HG02973 (cell line): ENCODE measurements at regions not wholly inside any gene's neighbourhood (a gene's known extent, or its start where the extent isn't known, plus 50 kb on each side); places are given as distances from the start of the nearest gene placed in this dataset.

Experiments used
- ATAC-seq: cut with Tn5 transposase; IDR thresholded peaks from one replicate; pipeline ENCODE4 v1.9.1; 2021; ENCODE audit warnings: moderate library complexity; ENCODE audit not compliant: unreplicated experiment

GRCh38 chr12:89901319-89901718 lies 192.7 kb upstream of the ATP2B1 start:
- no peak for ATAC-seq

DNA sequence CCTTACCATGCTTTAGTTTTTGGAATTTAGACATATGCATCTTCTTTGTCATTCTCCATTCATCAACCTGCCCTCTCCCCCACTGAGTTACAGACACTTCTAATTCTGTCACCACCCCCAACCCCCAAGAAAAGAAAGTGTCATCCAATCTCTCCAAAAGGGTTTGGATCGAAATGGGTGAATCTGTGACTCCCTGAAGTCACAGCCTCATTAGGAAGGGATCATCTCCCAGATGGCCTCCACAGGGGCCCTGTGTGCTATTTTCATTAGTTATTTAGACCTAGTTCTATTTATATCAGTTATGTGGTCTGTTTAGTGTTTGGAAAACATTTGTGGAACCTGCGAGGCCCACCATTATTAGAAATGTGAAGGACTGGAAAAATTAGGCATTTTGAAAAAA lies 191.0 kb upstream of the ATP2B1 start:
- no peak for ATAC-seq

DNA sequence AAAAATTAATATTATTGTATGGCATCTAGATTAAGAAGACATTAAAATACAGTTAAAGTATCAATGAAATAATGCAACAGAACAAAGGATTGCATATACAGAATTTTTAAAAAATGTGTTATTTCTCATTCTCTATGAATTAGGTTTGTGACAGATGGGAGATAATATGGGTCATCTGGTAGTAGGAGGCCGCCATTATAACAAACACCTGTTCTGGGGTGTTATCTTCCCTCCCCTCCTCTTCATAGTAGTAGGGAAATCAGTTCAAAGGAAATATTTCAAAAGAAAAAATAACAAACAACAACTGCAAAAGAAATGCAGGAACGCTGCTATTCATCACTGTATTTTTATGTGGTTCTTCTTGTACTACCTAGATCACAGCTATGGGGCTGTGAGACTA lies 187.0 kb upstream of the ATP2B1 start:
- no peak for ATAC-seq

DNA sequence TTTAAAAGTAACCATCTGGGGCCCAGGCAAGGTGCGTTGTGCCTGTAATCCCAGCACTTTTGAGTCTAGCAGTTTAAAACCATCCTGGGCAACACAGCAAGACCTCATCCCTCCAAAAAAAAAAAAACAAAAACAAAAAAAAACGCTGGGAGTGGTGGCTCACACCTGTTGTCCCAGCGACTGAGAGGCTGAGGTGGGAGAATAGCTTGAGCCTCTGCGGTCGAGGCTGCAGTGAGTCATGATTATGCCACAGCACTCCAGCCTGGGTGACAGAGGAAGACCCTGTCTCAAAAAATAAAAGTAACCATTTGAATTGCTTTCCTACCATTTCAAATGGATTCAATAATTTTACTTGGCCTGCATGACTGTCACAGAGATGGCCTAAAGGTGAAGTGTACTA lies 186.5 kb upstream of the ATP2B1 start:
- ATAC-seq: no peak

- no peak for ATAC-seq
Observed at GRCh38 chr12:89893972-89894706, 185.5 kb upstream of the ATP2B1 start.

DNA sequence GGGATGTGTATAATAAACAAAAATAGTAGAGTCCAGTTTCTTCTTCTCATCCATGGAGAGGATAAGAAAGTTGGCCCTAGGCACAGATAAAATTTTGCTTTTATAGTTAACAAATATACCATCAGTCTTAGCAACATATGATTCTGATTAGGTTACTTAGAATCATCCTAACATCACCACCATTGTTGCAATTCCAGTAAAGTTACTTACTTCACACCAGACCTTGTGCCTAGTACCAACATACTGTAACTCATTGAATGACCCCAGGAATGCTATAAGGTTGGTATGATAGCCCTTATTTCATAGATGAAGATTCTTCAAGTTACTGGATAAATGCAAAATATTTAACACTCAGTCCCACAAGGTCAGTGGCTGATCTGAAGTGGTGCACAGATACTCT lies 183.8 kb upstream of the ATP2B1 start:
- ATAC-seq: no peak

DNA sequence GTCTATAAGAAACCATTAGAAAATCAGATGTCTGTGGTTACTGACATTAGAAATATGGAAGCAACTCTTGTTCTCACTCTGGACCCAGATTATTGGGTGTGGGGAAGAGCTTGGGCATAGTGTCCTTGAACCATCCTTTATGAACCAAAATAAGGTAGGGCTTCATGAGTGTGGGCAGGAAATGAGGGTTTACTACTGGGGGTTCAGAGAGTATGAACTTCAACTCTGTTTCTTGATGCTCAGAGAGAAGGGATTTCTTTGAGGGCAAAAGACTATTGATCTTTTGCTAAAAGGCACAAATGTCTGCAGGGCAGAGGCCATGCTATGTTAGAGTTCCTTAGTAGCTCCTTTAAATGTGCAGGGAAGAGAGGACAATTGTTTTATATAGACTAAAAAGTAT lies 183.3 kb upstream of the ATP2B1 start:
- ATAC-seq: no peak

DNA sequence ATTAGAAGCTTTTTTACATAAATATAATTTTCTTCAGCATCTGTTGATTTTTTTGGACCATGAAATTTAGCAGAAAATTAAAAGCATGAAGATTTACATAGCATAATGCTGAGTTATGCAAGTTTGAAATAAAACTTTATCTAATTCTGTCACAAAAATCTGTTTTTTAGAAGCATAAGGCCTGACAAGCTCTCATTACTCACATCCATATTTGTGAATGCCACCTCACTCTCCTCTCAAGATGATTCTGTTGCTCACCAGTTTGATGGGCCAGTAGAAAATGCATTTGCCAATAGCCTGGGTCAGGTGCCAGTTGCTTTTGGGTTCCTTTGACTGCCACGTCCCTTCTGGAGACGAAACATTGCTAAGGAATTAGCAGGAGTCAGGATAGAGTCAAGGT lies 181.5 kb upstream of the ATP2B1 start:
- ATAC-seq: no peak

- no peak for ATAC-seq
Observed at GRCh38 chr12:89889062-89889461, 180.4 kb upstream of the ATP2B1 start.

DNA sequence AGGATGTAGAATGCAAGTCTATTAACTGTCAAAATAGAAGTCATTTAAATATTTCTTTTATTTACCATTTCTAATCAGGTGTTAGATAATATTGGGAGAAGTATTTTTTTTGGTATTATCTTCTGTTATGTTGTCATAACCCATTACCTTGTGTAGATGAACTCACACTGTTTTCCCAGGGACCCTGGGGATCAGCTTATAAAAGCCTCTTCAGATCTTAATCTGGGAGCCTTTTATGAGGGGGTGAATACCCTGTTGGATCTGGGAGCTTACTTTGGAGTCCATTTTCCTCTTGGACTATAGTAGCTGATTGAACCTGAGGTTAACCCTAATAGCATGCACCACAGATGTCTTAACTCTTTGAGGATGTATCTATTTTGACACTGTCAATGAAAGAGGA lies 176.3 kb upstream of the ATP2B1 start:
- no peak for ATAC-seq

GRCh38 chr12:89884416-89884898 lies 175.8 kb upstream of the ATP2B1 start:
- no peak for ATAC-seq

- ATAC-seq: no peak
Observed at GRCh38 chr12:89883630-89884389, 175.2 kb upstream of the ATP2B1 start.

GRCh38 chr12:89882792-89883191 lies 174.2 kb upstream of the ATP2B1 start:
- ATAC-seq: no peak

GRCh38 chr12:89882050-89882449 lies 173.4 kb upstream of the ATP2B1 start:
- ATAC-seq: peak; percentile 60

- ATAC-seq: peak; percentile 91
Observed at GRCh38 chr12:89880690-89881350, 172.2 kb upstream of the ATP2B1 start.

DNA sequence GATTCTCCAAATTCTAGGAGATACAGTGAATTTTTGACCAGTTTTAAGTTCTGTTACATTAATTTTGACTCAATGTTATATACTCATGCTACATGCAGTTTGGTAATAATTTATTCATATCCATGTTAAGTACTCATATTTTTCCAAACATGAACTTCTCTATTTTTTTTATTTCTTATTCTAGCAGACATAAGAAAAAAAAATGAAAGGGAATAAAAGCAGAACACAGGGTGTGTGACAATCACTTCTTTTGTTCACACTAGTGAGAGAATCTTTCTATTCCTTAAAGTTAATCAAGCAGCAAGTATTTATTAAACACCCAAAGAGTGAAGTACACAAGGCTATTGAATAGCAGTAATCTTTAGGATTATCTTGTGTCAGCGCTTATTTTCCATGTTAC lies 171.1 kb upstream of the ATP2B1 start:
- no peak for ATAC-seq

DNA sequence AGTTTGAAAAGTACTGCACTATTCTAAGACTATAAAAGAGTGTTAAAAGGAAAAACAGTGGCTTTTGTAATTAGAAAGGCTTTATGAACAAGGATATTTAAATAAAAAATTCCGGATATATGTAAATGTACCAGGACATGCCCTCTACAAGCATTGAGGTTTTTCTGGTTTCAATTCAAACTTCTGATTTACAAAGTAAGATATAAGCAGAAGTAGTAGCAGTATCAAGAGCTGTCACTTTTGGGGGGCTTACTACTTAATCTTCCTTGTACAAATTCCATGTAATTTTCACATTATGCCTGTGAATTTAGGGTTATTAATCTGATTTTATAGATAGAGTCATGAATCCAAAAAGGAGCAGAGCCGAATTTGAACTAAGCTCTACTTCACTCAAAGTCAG lies 170.3 kb upstream of the ATP2B1 start:
- no peak for ATAC-seq

DNA sequence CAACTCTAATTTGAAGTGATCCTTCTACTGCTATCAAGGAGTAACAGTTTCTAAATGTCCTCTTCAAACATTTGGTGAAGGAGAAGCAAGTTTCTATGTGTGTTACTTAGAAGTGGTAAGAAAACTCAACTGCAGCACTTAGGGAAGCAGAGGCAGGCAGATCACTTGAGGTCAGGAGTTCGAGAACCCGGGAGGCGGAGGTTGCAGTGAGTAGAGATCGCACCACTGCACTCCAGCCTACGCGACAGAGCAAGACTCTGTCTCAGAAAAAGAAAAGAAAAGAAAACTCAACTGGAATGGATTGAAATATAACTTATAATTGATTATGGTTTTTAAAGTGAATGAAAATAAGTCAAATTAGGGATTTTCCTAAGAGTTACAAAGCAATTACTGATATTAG lies 169.7 kb upstream of the ATP2B1 start:
- ATAC-seq: no peak

DNA sequence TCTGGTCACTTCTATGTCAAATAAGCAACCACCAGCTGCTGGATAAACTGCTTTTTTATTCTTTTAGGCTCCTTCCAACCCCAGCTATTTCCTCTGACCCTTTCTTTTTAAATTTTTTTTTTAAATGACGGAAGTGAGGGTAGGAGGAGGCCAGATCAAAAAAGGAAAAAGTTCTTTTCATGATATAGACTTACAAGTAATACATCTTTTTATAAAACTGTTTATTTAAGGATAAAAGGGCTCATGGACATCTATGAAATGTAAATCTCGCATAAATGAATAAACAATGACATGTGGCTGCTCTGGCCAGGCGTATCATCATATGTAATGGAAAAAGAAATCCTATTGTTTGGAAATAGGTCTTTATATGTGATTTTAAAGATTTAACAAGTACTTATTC lies 169.0 kb upstream of the ATP2B1 start:
- ATAC-seq: no peak

GRCh38 chr12:89877136-89877535 lies 168.5 kb upstream of the ATP2B1 start:
- ATAC-seq: no peak

GRCh38 chr12:89875809-89876208 lies 167.2 kb upstream of the ATP2B1 start:
- no peak for ATAC-seq

DNA sequence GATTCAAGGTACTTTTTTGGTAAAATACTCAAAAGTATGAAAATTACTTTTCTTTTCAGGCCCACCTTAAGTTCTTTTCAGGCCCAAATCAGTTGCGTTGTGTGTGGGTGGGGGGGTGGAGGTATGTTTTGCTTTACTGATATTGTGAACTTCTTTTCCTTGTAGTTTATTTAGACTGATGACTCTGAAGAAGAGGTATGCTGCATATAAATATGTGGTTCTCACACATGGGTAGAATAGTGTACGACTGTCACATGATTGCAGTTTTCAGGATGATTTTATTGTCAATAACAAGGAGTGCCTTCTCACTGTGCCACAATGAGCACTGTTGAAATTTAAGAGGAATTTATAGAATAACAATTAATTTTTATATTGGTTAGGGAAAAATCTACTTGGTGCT lies 166.6 kb upstream of the ATP2B1 start:
- ATAC-seq: no peak
